Choroid plexus epithelial cell (primary cell): ENCODE measurements at regions not wholly inside any gene's neighbourhood (a gene's known extent, or its start where the extent isn't known, plus 50 kb on each side); places are given as distances from the start of the nearest gene placed in this dataset.
A peak's percentile ranks its signal among the peaks of the same experiment; 100 is the strongest.

Experiments used
- DNase-seq: peaks from one replicate; pipeline ENCODE4 v3.0.0-alpha.2; 2010; ENCODE audit warnings: low read depth
- H3K4me3 ChIP-seq: 2 replicates; pipeline ENCODE4 v1.5.1; 2011; ENCODE audit warnings: low read depth, mild to moderate bottlenecking, control low read depth, low read length, moderate library complexity
- TF ChIP-seq, protein P1 (sequence below): conservative IDR thresholded peaks from 2 replicates; pipeline ENCODE4 v1.5.1; 2011; ENCODE audit warnings: low read depth, mild to moderate bottlenecking, control low read depth, inconsistent platforms, low read length, moderate library complexity

DNA sequence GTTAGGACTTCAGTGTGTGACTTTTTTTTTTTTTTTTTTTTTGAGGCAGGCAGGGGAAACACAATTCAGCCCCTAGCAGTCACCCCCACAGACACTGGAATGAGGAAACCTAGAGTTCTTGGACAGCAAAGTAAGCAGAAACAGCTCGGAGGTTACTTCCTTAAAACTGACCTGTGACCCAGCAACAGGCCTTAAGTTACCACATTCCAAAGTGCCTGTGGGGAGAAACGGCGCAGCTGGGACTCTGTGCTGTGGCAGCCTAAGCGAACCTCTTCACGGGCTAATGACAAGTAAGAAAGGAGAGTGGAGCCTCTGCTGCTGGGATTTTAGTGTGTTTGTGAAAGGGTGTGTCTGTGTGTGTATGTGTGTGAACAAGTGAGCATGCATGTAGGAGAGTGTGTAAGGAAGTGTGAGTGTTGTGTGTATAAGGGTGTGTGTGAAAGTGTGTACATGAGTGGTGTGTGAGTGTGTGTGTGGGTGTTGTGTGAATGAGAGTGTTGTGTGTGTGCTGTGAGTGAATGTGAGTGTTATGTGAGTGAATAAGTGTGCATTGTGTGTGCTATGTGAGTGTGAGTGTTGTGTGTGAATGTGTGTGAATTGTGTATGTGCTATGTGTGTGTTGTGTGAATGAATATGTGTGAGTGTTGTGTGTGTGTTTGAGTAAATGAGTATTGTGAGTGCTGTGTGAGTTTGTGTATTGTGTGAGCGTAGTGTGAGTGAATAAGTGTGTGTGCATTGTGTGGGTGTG, 180.8 kb downstream of the BRINP2 start:
- no peak overlapping the region for H3K4me3 ChIP-seq
- TF ChIP-seq, protein P1, sequence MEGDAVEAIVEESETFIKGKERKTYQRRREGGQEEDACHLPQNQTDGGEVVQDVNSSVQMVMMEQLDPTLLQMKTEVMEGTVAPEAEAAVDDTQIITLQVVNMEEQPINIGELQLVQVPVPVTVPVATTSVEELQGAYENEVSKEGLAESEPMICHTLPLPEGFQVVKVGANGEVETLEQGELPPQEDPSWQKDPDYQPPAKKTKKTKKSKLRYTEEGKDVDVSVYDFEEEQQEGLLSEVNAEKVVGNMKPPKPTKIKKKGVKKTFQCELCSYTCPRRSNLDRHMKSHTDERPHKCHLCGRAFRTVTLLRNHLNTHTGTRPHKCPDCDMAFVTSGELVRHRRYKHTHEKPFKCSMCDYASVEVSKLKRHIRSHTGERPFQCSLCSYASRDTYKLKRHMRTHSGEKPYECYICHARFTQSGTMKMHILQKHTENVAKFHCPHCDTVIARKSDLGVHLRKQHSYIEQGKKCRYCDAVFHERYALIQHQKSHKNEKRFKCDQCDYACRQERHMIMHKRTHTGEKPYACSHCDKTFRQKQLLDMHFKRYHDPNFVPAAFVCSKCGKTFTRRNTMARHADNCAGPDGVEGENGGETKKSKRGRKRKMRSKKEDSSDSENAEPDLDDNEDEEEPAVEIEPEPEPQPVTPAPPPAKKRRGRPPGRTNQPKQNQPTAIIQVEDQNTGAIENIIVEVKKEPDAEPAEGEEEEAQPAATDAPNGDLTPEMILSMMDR: no peak
- DNase-seq: peak; percentile 16

DNA sequence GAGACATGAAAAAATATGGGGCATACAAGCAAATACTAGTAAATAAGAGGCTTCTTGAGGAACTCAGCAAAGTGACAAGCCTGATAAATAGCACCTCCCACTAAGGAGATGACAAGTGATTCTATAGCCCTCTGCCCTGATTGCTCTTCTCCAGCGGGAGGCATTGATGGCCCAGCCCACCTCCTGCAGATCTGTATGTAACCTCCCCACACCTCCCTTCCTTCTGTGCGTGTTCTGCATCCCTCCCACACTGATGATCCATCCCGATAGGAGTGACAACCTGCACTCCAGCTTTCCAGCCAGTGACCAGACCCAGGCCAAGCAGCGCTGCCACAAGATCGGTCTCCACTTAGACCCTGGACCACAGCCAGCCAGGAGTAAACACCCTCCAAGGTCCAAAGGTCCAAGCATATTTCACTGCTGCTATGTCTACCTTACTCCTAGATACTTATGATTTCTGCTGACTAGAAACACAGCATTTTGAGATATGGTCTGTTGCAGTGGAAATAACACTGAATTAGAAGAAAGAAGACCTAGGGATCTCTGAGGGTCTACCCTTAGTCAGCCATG, 176.1 kb downstream of the BRINP2 start:
- no peak for DNase-seq
- TF ChIP-seq, protein P1: no peak
- no peak overlapping the region for H3K4me3 ChIP-seq

DNA sequence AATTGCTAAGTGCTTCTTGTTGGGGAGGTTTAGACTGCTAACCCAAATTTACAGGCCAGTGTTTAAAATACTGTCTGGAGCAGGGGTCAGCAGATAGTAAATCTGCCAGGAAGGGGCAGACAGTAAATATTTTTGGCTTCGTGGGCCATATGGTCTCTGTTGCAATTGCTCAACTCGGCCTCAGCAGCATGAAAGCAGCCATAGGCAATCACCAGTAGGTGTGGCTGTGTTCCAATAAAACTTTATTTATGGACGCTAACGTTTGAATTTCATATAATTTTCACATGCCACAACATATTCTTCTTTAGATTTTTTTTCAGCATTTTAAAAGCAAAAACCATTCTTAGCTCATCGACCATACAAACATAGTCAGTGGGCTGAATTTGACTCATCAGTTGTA, 172.7 kb downstream of the BRINP2 start:
- no peak for DNase-seq
- TF ChIP-seq, protein P1: no peak
- no peak overlapping the region for H3K4me3 ChIP-seq

DNA sequence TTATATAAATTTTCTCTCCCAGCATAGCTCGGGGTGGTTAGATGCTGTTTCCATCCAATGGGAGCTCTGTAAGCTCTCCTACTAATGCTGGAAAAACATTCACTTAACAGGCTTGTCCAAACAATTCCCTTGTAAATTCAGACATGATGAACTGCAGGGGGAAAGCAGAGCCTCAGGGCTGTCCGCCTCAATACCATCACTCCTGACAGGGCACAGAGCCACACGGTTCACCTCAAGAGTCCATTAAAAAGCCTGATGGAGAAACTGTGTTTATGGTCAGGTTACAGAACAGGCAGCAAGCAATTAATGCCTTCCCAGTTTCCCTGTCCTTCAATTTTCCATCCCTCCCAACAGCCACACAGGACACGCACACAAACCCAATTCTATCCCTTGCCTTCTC, 171.0 kb downstream of the BRINP2 start:
- DNase-seq: no peak
- no peak overlapping the region for H3K4me3 ChIP-seq
- TF ChIP-seq, protein P1: no peak

DNA sequence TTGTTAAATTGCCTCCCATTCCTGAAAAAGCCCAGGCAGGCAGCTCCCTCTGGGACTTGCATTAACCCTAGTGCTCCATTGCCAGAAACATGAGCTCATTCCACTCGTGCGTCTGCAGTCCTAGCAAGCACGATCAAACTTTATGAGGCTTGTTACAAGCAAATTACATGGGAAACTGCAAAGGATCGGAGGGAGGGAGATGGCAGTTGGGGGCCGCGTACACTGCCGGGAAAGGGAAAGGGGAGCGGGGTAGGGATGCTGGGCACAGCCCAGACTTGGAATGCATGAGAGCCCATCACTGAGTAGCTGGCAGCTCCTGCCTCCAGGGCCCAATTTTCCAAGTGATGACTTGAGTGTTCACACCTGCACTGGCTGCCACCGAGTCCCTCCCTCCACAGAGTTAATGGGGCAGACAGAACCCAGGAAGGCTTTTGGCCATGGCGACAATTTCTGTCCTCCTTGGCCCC, 169.9 kb downstream of the BRINP2 start:
- TF ChIP-seq, protein P1: no peak
- no peak for DNase-seq
- H3K4me3 ChIP-seq: no peak overlapping the region

DNA sequence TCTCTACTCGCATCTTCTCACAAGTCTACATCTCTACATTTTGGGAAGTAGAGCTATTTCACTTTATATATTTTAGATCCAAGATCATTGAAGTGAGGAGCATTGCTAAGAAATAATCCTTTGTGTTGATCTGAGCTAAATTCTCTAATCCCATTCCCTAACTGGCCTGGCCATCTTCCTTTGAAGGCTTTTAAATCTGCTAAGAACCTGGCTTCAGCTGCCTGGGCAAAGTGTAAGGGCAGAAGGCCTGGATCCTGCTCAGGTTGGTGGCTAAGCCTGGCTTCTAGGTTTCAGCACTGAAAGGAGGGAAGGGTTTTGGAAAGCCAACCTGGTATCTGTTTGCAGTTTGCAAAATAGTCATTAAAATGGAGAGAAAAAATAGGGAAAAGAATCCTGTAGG, 167.6 kb downstream of the BRINP2 start:
- H3K4me3 ChIP-seq: no peak overlapping the region
- TF ChIP-seq, protein P1: no peak
- DNase-seq: no peak

DNA sequence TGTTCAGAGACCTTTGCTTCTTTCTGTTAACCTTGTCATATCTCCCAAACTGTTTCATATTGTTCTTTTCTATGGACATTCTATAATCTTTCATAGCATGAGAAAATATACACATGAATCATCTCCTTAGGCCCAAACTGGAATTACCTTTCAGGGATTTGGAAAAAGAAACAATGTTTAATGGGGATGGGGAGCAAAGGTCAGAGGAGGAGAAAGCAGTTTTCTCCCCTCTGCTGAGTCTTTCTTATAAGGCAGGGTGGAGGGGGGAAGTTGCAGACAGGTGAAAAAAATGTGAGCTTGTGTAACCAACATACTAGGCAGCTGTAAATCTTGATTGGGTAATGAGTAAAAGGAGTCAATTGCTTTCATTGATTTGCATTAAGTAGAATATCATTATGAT, 164.1 kb downstream of the BRINP2 start:
- TF ChIP-seq, protein P1: no peak
- no peak for DNase-seq
- no peak overlapping the region for H3K4me3 ChIP-seq
